GM13977 (cell line): ENCODE measurements at regions not wholly inside any gene's neighbourhood (a gene's known extent, or its start where the extent isn't known, plus 50 kb on each side); places are given as distances from the start of the nearest gene placed in this dataset.

Source experiments
- DNase-seq: peaks from one replicate; pipeline ENCODE4 v3.0.0; 2012; ENCODE audit warnings: low spot score
- CTCF ChIP-seq: IDR thresholded peaks from 2 replicates; pipeline ENCODE4 v1.5.1; 2012; ENCODE audit warnings: mild to moderate bottlenecking, control low read depth; ENCODE audit not compliant: insufficient read depth; ENCODE audit errors: extremely low read depth, missing control alignments
- in situ Hi-C: fragments of 300-500 bp; cut with MboI; formaldehyde crosslinking; loops from one replicate; pipeline ENCODE4 v1.12.0; 2022; ENCODE audit warnings: low sequenced_read_pairs, low pct_unique_long_range_greater_than_20kb, mixed read lengths, inconsistent platforms; ENCODE audit not compliant: unreplicated experiment

GRCh38 chr22:48448821-48449220 lies 1378.9 kb downstream of the BRD1 start:
- in situ Hi-C loops, result no loop called here
- no peak for TF ChIP-seq CTCF
- no peak for DNase-seq

DNA sequence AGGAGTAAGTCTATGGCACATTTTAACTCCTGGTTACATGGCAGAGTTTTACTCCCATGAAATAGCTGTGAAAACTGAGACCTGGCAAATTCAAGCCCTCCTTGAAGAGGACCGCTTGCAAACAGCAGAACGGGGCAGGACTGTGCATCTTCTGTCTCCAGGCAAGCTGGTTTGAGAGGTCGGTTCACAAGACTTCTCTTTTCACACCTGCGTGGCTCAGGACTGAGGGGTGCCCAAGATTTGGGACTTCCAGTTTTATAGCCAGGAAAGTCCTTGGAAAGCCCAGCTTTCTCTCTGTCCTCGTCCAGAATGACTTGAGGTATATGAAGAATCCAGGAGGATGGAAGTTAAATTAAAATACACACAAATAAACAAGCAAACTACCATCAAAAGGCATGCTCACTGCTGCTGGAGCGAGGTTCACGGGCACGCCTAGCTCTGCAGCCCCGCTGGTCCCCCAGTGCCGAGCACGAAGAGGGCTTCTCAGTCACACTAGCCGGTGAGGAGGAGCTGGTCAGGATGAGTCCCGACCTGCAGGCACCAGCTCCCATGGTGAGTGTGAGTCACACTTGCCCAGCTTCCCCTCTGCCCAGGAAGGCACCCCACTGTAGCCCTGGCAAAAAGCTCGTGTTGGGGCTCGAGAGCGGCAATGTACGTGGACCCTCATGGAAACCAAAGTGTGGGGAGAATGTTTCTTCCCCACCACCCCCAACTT lies 1382.4 kb downstream of the BRD1 start:
- no peak for TF ChIP-seq CTCF

DNA sequence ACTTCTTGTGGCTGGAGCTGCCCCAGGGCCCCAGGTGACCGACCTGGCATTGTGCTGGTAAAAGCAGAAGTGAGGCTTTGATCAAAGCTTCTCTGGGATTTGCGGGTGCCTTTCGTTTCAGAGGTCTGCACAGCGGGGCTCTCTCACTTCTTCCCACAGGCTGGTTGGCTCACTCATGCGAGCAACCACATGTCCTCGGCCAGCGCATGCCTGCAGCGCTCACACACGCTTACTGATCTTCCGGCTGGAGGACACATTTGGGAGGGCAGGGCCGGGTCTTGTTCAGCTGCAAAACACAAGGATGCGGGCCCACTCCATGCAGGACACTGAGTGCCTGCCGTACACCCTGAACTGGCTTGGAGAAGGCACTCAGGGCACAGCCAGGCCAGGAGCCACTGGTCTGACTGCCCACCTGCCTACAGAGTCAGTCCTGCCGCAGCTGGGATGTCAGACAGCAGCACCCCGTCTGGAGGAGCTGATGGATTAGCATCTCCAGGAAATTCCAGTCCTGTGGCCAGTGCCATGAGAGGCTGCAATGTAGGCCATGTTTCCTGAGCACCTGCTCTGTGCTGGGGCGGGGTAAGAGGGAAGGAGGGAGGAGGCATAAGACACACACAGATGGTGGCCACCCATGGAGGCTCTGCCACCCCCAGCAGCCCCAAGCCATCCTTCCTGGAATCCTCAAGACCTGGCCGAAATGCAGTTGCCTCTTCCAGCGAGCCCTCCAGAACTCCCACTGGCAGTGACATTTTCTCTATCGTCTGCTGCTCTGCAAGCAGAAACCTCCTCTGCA lies 1383.2 kb downstream of the BRD1 start:
- TF ChIP-seq CTCF, result no peak
- in situ Hi-C loops, result no loop called here
- no peak for DNase-seq

More for the DNA sequence above, 1382.4 kb downstream of the BRD1 start:
- DNase-seq, result no peak
- in situ Hi-C loops, result no loop called here

- in situ Hi-C loops, result no loop called here
- no peak for DNase-seq
- no peak for TF ChIP-seq CTCF
Measured at GRCh38 chr22:48443680-48444079, 1384.0 kb downstream of the BRD1 start.

GRCh38 chr22:48442663-48443062 lies 1385.0 kb downstream of the BRD1 start:
- no peak for TF ChIP-seq CTCF
- in situ Hi-C loops, result no loop called here
- no peak for DNase-seq

DNA sequence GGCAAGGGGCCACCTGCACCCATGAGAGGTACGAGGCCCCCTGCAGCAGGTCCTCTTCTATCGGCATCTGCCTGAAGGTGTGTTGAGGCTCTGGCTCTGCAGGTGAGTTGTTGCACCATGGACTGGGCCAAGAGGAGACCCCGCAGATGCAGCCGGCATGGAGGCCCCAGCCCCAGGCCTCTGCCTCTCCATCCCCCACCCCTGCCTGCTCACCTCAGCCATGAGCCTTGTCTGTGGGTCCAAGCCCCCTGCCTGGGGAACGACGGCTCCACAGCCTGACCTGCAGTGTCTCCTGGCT lies 1386.2 kb downstream of the BRD1 start:
- in situ Hi-C loops, result no loop called here
- TF ChIP-seq CTCF, result no peak
- DNase-seq, result no peak
